ENCODE measurements at regions not wholly inside any gene's neighbourhood (a gene's known extent, or its start where the extent isn't known, plus 50 kb on each side); places are given as distances from the start of the nearest gene placed in this dataset.

GRCh38 chr6:3529721-3530120 lies 72.9 kb upstream of the SLC22A23 start:
- TF ChIP-seq EZH2 (optimal IDR thresholded peaks at IDR 0.05; ENCODE audit: low read depth, low read length), result no peak
- TF ChIP-seq, protein P1, sequence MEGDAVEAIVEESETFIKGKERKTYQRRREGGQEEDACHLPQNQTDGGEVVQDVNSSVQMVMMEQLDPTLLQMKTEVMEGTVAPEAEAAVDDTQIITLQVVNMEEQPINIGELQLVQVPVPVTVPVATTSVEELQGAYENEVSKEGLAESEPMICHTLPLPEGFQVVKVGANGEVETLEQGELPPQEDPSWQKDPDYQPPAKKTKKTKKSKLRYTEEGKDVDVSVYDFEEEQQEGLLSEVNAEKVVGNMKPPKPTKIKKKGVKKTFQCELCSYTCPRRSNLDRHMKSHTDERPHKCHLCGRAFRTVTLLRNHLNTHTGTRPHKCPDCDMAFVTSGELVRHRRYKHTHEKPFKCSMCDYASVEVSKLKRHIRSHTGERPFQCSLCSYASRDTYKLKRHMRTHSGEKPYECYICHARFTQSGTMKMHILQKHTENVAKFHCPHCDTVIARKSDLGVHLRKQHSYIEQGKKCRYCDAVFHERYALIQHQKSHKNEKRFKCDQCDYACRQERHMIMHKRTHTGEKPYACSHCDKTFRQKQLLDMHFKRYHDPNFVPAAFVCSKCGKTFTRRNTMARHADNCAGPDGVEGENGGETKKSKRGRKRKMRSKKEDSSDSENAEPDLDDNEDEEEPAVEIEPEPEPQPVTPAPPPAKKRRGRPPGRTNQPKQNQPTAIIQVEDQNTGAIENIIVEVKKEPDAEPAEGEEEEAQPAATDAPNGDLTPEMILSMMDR (IDR thresholded peaks at IDR 0.05; ENCODE audit: low read length), result no peak
- TF ChIP-seq EZH2phosphoT487 (IDR thresholded peaks at IDR 0.05; ENCODE audit: low read length), result no peak
